Posterior cingulate gyrus (tissue), 11 donors: ENCODE measurements at regions not wholly inside any gene's neighbourhood (a gene's known extent, or its start where the extent isn't known, plus 50 kb on each side); places are given as distances from the start of the nearest gene placed in this dataset.

Experiments used
- DNase-seq, 10 donors: peaks; one replicate each; pipeline versions ENCODE4 v3.0.0 to v3.0.0-alpha.2; 2020 to 2021; ENCODE audit warnings: mixed read lengths in 3 of 10
- intact Hi-C: fragments of 100-400 bp; cut with DNase I; formaldehyde crosslinking; loops from one replicate; pipeline ENCODE4 v1.15.1; 2023

DNA sequence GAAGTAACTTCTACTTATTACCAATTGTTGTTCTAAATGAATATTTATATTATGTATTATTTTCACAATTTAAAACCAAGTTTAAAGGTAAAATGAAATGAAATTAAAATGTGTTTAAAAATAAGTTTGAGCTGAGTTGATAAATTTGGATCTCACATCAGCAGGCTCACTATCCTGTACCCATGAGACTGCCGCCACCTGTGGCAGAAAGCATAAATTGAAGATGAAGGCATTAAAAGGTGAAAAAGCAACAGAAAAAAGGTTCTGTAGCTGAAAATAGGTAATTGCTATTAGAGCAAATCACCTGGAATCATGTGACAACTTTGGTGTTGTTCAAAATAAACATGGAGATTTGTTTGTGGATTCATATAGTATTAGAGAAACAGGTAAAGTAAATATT lies 133.0 kb upstream of the CADM2 start:
- no peak for DNase-seq
- intact Hi-C loops = no loop called here

DNA sequence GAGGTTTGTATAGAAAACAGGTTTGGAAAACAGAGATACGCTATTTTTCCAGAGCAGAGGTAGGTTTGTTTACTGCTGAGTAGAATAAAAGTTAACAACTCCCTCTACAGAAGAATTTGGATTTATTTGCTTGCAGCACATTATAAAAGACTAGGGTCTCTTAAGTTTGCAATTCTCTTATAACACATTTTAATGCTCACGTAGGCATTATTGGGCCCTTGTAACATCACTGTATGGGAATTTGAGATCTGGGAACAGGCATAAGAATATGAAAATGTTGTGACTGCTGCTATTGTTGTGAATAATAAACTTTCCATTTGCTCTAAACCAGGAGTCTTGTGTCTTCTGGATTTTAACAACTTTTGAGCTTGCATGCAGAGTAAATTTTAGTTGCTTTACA lies 128.3 kb upstream of the CADM2 start:
- no peak for DNase-seq
- intact Hi-C loops = no loop called here

- no peak for DNase-seq
- intact Hi-C loops = no loop called here
Measured at GRCh38 chr3:84835366-84835765, 123.4 kb upstream of the CADM2 start.

GRCh38 chr3:84836961-84837360 lies 121.8 kb upstream of the CADM2 start:
- no peak for DNase-seq
- intact Hi-C loops = no loop called here

DNA sequence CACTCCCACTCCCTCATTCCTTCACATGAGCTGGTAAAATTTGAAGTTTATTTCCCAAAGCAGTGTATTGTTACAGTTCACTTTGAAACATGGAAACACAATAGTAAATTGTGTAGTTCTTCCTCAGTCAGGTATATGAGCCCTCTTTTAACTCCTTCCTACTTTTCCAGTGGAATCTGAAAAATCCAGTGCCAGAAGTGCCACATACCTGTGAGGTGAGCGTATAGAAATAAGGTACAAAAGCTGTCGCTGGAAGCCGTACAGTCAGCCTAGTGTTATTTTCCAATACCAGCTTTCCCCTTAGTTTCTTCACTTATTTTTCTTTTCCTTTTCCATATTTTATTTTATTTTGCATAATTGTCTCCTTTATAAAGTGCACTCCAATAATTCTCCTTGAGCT lies 81.7 kb upstream of the CADM2 start:
- no peak for DNase-seq
- intact Hi-C loops = no loop called here

DNA sequence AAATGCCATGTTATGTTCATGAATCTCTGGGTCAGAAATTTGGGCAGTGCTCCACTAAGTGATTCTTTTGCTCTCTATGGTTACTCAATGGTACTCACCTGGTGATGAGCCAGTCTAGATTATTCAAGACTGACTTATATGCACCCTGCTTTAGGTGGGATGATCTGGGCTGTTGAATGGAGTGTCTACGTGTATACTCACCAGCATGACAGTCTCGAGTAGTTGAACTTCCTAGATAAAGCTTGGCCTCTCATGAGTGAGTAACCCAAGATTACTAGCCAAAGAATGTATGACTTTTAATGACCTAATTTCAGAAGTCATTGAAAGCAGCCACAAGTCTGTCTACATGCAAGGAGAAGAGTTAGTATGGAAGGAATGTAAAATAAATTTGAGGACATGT lies 77.5 kb upstream of the CADM2 start:
- intact Hi-C loops = no loop called here

DNA sequence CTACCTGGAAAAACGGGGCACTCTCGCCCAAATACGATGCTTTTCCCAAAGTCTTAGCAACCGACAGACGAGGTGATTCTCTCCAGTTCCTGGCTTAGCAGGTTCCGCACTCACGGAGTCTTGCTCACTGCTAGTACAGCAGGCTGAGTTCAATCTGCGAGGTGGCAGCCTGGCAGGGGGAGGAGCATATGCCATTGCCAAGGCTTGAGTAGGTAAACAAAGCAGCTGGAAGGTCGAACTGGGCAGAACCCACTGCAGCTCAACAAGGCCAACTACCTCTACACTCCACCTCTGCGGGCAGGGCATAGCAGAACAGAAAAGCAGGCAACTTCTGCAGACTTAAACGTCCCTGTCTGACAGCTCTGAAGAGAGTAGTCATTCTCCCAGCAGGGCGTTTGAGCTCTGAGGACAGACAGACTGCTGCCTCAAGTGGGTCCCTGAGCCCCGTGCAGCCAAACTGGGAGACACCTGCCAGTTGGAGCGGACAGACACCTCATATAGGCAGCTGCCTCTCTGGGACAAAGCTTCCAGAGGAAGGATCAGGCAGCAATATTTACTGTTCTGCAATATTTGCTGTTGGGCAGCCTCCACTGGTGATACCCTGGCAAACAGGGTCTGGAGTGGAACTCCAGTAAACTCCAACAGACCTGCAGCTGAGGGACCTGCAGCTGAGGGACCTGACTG lies 73.4 kb upstream of the CADM2 start:
- intact Hi-C loops = no loop called here
- peak in 2 of 10 donors; percentile 33 to 44 for DNase-seq

More for the DNA sequence above, 77.5 kb upstream of the CADM2 start:
- DNase-seq = no peak

- intact Hi-C loops = no loop called here
Measured at GRCh38 chr3:84891851-84892250, 66.9 kb upstream of the CADM2 start.

DNA sequence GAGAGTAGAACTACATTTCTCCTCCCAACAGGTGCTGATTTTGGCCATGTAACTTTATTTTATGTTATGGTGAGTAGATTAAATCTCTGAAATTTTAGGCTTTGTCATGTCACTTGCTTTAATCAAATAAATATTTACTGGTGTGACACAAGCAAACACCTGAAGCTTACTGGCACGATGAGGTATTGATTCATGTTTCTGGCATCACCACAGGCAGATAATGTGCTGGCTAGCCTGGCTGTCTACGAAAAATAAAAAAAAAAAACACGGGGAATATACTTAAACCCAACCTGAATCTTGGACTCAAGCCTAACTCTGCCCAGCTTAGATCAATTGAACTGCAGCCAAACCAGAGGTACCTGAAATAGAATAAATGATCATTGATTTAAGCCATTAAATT lies 65.6 kb upstream of the CADM2 start:
- intact Hi-C loops = no loop called here

More at GRCh38 chr3:84891851-84892250, 66.9 kb upstream of the CADM2 start:
- DNase-seq = no peak

DNA sequence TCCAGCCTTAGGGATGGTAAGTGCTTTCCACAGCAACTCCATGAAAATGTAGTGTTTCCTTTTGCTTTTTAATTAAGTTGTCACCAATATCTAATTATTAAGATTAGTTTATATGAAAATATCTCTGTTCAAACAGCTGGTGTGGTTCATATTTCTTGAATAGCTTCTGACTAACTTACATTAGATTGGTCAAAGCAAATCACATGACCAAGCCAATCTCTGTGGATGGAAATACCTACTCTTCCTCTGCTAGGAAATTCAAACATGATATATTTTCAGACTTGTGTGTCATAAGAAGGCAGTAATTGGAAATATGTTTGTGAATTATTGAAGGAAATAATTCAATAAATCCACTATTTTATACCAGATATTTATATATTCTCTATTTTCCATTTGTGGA lies 54.6 kb upstream of the CADM2 start:
- intact Hi-C loops = no loop called here
- no peak for DNase-seq

More for the DNA sequence above, 65.6 kb upstream of the CADM2 start:
- DNase-seq = no peak

DNA sequence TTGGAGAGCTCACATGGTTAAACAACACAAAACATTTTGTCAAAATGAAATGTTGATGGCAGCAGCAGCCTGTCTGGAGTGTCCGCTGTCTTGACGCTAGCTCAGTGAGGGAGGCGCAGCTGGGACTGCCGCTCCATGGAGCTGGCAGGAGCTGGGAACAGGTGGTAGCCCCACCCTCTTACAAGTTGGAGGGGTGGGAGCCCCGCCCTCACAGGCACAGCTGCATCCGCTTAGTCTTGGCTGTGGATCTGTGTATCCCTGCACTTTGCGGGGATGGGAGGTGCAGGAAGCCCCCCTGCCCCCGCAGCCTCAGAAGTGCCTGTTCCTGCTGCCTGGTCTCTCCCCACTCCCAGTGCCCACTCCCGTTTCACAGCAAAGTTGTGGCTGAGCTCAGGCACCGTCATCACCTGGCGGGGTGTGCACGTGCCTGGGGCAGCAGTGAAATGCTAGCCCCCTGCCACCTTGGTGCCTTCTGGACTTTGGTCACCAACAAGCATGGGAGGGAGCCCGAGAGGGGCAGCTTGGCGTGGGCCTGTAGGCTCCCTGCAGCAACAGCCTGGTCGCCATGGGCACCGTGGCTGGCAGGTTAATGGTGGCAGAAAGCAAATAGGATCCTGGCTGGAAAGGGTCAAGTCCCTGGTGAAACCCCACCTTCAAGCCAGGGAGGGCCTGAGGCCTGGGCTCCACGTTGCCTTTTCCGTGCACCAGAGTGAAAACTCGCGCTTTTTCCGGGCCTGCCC lies 53.8 kb upstream of the CADM2 start:
- intact Hi-C loops = no loop called here
- peak in 2 of 10 donors; percentile 12 to 88 for DNase-seq

- no peak for DNase-seq
- intact Hi-C loops = no loop called here
Measured at GRCh38 chr3:84905556-84905920, 53.3 kb upstream of the CADM2 start.

- intact Hi-C loops = no loop called here
- no peak for DNase-seq
Measured at GRCh38 chr3:84906065-84906464, 52.7 kb upstream of the CADM2 start.
